ENCODE measurements at regions not wholly inside any gene's neighbourhood (a gene's known extent, or its start where the extent isn't known, plus 50 kb on each side); places are given as distances from the start of the nearest gene placed in this dataset.
A peak's percentile ranks its signal among the peaks of the same experiment; 100 is the strongest.

DNA sequence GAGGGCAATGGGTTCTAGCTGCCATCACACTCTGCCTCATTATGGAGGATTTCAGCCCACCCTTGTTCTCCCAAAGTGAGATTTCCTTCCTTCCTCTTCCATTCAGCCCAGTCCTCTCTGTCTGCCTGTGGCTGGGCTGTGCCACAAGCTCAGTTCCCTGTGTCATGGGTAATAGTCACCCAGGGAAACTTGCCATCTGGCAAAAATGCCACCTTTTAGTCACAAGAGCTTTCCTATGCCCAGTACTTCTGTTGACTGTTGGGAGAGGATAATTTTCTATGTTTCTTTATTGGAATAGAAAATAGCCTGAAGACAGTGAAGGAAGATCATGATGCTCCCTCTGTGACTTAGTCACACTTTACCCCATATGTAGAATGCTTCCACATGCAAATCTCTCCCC lies 71.4 kb downstream of the TLR4 start:
- no peak for DNase-seq (ENCODE audit: low read depth, low spot score)
- in situ Hi-C loops (cut with HindIII; ENCODE audit: low pct_unique_long_range_greater_than_20kb, low sequenced_read_pairs) = no loop called here

DNA sequence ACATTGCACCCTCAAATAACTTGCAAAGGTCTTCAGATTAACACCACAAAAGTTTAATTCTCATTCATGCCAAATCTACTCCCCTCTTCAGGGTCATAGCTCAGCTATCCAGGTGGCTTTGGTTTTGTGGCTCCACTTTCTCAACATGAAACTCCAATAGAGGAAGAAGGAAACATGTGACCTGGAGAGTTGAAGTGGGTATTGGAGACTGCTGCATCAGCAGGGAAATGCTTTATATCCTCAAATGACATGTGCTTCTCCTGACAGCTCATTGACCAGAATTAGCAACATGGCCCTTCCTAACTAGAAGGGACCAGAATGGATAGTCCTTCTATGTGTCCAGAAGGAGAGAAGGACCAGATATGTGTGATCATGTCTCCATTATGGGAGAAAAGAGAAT lies 73.6 kb downstream of the TLR4 start:
- no peak for DNase-seq (ENCODE audit: low read depth, low spot score)
- in situ Hi-C loops (cut with HindIII; ENCODE audit: low pct_unique_long_range_greater_than_20kb, low sequenced_read_pairs) = no loop called here

DNA sequence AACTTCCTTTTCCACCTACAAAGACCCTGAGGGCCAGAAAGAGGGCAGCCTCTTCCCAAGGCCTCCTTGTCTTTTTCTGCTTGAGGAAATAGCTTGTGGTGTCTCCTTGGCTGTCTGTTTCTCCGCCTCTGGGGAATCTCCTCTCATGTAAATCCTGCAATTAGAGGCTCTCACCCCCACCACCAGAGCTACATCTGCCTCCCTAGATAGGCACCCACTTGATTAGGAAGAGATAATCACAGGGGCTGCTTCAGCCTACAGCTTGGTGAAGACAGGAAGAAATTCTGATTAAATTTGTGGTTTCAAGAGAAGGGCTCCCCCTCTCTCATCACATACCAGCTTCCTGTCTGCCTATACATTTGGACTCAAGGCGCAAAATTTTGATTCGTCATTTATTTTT lies 75.6 kb downstream of the TLR4 start:
- DNase-seq (ENCODE audit: low read depth, low spot score) = no peak
- in situ Hi-C loops (cut with HindIII; ENCODE audit: low pct_unique_long_range_greater_than_20kb, low sequenced_read_pairs) = no loop called here

DNA sequence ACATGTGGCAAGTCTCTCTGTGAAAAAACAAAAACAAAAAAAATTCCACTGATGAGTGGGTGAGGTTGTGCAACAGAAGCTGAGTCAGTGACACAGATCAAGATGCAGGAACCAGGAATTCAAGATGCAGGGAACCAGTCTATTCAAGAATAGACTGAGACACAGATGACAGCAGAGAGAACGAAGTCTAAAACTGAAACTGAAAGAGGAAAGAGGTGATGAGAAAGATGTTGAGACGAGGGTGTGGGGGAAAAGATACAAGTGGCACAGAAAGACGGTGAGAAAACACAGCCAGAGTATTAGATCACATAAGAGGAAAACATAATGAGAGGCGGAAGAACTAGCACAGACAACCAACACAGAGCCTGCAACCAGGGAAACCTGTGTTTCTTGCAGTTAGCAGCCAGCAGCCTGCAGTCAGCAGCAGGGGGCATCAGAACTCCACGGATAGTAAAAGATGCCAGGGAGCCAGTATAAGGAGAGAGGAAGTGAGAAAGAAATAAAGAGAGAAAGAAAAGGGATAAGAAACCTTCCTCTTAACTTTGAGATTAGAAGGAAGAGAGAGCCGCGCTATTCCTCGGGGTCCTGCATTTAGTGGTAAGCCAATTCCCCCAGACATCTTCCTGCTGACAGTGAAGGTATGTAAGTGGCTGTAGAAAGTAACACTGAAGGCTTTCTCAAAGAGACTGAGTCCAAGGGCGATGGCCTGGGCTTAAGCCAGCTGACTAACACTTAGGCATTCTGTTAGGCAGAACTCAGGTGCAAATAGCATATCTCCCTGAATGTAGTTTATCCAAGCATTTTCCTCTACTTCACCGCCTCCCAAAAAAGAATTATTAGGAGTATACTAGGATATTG lies 79.0 kb downstream of the TLR4 start:
- in situ Hi-C loops (cut with HindIII; ENCODE audit: low pct_unique_long_range_greater_than_20kb, low sequenced_read_pairs) = no loop called here

DNA sequence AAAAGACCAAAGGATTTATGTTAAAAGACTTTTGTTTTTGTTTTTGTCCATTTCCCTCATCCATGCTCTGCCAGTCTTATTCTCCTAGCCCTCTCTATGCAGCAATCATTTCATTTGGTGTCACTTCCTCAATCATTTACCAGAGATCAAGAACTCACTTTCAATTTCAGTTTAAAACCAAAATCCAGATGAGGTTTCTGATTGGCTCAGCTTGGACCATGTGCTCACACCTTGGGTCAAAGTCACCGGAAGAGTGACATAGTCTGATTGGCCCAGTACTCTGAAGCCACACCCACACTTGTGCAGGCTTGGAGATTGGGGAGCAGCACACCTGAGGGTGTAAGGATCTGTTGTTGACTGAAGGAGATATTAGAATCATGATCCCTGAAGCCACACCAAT lies 79.6 kb downstream of the TLR4 start:
- in situ Hi-C loops (cut with HindIII; ENCODE audit: low pct_unique_long_range_greater_than_20kb, low sequenced_read_pairs) = no loop called here
- peak; percentile 14 for DNase-seq (ENCODE audit: low read depth, low spot score)

More for the DNA sequence above, 79.0 kb downstream of the TLR4 start:
- DNase-seq (ENCODE audit: low read depth, low spot score) = peak; percentile 71

DNA sequence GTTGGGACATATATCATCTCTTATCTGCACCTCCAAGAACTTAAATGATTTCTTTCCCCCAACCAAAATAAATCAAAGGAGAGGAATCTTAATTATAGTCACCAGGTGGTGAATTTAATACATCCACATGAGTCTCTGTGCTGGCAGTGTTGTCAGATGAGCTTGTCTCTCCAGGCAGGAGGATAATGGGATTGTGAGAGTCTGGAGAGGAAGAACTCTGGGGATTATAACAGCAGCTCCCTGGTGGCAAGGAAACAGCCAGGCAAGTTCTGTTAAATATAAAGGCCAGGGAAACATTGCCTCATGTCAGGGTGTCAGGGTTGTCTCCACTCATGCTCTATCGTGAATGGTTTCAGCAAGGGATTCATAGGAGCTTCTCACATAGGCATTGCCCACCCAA lies 80.8 kb downstream of the TLR4 start:
- in situ Hi-C loops (cut with HindIII; ENCODE audit: low pct_unique_long_range_greater_than_20kb, low sequenced_read_pairs) = no loop called here

DNA sequence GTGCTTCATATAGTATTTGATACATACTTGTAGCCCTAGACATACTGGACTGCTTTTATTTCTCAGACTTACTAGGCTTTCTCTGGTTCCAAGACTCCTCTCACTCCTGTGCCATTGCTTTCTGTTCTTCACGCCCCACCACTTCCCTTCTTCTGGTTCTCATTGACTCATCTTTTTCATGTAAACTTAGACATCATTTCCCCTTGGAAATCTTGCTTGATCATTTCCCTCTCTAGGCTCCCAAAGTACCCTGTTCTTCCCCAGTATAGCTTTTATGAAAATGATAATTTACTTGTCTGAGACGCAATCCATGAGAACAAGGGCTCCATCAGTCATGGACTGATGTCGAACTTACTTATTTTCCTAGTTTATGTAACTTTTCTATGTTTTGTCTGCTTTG lies 83.5 kb downstream of the TLR4 start:
- in situ Hi-C loops (cut with HindIII; ENCODE audit: low pct_unique_long_range_greater_than_20kb, low sequenced_read_pairs) = no loop called here
- DNase-seq (ENCODE audit: low read depth, low spot score) = no peak

More for the DNA sequence above, 80.8 kb downstream of the TLR4 start:
- DNase-seq (ENCODE audit: low read depth, low spot score) = no peak

DNA sequence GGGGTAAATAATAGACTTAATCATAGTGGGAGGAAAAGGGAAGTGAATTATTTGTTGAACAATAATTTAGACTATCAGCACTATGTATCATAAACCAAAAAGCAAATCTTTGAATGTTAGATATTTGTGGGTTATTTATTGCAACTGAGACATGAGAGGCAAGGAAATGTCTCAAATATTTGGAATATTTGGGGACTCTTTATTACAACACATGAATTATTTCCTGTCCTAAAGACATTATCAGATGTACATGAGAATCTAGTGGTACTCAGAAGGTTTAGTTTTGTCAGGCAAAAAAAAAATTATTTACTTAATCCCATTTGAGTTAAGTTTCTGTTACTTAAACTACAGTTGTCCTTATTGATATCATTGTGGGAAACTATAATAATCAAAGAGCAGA lies 91.1 kb downstream of the TLR4 start:
- in situ Hi-C loops (cut with HindIII; ENCODE audit: low pct_unique_long_range_greater_than_20kb, low sequenced_read_pairs) = no loop called here
- DNase-seq (ENCODE audit: low read depth, low spot score) = no peak

DNA sequence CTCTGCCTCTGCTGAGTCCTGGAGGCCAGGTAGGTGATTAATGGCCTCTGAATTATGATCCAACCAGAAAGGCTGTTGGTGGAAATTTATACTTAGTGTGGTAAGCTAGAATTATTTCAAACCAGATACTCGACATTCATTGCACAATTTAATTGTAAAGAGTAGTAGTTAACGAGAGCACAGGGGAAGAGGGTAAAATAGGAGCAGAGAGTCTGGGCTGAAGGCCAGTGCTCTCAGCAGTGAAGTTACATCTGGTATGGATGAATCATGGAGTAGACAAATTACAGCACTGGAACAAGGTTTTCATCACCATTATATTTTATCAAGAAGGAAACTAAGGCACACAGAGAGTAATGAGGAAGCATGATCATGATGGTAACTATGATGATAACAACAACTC lies 92.5 kb downstream of the TLR4 start:
- in situ Hi-C loops (cut with HindIII; ENCODE audit: low pct_unique_long_range_greater_than_20kb, low sequenced_read_pairs) = no loop called here
- DNase-seq (ENCODE audit: low read depth, low spot score) = no peak

DNA sequence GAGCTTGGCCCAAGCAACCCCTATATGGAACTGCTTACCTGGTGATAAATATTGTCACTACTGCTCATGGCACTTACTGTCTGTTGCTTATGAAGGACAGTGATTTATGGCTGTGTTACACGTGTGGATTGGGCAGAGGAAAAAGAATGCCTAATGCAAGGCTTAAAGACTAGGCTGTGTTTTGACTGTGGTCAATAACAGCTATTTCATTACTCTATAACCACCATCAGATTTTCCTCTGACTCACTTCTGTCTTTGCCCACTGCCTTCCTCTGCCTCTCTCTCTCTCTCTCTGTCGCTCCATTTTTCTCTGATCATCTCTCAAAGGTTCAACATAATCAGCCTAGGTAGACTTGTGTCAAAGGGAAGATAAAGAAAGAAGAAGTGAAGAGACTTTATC lies 96.2 kb downstream of the TLR4 start:
- in situ Hi-C loops (cut with HindIII; ENCODE audit: low pct_unique_long_range_greater_than_20kb, low sequenced_read_pairs) = no loop called here
- DNase-seq (ENCODE audit: low read depth, low spot score) = no peak

DNA sequence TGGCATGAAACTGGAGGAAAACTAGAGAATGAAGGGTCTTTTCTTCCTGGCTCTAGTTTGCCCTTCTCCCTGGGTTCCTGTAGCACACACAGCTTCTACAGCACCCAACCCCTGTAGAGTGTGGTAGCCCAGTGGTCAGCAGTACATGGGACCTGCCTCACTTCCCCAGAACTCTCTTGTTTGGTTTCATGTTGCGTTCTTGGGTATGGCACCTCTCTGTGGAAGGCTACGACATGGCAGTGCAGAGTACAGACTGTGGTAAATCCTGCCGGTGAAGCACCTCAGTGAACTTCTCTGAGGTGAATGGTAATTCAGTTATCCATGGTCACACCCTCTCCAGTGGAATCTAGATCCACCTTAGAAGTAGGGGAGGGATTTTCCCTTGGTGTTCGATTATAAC lies 105.5 kb downstream of the TLR4 start:
- in situ Hi-C loops (cut with HindIII; ENCODE audit: low pct_unique_long_range_greater_than_20kb, low sequenced_read_pairs) = no loop called here
- DNase-seq (ENCODE audit: low read depth, low spot score) = no peak

DNA sequence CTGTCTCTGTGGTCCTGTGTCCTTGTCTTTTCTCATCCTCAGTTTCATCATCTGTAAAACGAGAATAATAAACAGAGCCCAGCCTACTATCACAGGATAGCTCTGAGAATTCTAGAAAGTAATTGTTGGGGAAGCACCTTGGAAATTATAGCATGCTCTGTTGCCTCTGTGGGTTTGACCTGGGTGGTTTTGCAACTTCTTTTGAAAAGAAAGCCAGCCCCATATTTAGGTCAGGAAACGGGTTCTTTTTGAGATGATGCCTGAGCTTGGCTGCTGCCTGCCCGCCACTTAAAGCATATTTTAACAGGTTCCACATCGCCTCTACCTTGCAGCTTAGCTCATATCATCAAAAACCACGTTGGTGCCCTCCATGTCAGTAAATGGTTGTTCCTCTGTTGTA lies 111.1 kb downstream of the TLR4 start:
- in situ Hi-C loops (cut with HindIII; ENCODE audit: low pct_unique_long_range_greater_than_20kb, low sequenced_read_pairs) = no loop called here
- DNase-seq (ENCODE audit: low read depth, low spot score) = no peak

DNA sequence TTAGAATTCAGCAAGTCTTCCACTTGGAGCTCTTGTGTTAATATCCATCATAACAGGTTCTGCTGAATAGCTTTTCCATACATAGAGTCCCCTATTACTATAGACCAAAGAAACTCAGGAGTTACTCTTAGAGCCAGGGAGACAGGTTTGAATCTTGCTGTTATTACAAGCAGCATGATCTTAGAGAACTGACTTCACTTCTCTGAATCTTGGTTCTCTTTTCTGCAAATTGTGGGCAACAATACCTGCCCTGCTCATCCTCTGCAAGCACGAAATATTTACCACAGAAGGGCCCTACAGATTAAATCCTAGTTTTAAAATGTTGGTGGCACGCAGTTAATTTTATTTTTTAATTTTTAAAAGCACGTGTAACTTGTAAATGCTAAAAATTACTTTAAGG lies 111.7 kb downstream of the TLR4 start:
- no peak for DNase-seq (ENCODE audit: low read depth, low spot score)
- in situ Hi-C loops (cut with HindIII; ENCODE audit: low pct_unique_long_range_greater_than_20kb, low sequenced_read_pairs) = no loop called here

DNA sequence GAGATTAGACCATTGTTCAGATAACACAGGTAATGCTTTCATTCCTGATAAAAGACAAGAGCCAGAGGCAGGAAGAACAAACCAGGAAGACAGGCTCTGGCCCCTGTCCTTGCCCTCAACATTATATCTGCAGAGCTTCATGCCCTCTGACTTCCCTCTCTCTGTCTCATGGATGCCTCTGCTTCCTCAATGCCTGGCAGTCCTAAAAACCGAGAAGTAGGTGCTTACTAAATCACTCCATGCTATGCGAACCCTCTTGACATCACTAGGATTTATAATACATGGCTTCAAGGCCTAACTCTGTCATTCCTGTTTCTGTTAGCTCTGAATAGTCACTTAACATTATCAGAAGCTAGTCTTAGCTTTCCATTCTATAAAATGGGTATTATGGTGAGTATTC lies 117.8 kb downstream of the TLR4 start:
- in situ Hi-C loops (cut with HindIII; ENCODE audit: low pct_unique_long_range_greater_than_20kb, low sequenced_read_pairs) = no loop called here

DNA sequence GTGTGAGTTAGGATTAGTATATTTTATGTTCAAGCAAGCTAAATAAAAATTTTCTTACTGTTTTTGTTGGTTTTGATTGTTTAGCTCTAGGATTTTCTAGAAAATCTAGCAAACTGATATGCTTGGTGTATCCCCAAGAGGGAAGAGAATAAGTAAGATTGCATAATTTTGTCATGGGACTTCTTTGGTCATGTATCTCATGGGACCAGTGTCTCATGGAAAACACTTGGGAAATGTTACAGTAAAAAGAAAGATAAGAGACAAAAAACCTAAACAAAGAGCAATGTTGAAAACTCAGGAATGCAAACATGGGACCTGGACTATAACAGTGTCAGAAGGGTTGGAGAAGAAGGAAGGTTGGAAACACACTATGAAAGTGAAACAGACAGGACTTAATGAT lies 119.4 kb downstream of the TLR4 start:
- DNase-seq (ENCODE audit: low read depth, low spot score) = no peak
- in situ Hi-C loops (cut with HindIII; ENCODE audit: low pct_unique_long_range_greater_than_20kb, low sequenced_read_pairs) = no loop called here

More for the DNA sequence above, 117.8 kb downstream of the TLR4 start:
- DNase-seq (ENCODE audit: low read depth, low spot score) = no peak

DNA sequence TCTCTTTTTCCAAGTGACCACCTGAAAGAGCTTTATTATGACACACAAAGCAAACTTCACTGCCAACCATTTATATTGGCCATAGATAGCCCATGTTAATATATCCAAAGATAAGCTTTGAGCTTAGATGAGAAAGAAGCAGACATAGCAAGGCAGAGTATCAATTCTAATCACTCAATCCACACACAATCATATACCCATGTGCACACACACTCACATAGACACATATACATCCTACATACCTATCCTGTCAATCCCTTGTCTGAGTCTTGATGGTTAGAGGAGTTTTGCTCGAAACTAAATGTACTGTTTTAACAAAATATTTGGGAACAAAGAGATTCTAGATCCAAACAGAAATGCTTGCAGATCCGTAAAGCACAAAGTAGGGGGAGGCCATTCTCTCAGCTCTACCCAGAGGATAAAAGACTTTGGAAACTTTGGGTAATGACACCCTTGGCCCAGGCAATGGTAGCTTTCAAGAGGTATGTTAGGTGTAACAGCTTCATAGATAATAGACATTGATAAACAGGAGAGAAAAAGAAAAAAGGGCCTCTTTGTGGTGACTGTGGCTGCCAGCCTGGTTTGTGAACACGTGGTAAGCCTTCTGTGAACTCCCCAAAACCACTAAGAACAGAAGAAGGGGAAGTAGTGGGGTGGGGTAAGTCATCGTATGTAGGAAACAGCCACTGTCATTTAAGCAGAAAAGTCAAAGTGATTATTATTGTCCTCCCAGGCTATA lies 121.6 kb downstream of the TLR4 start:
- DNase-seq (ENCODE audit: low read depth, low spot score) = no peak
- in situ Hi-C loops (cut with HindIII; ENCODE audit: low pct_unique_long_range_greater_than_20kb, low sequenced_read_pairs) = no loop called here

DNA sequence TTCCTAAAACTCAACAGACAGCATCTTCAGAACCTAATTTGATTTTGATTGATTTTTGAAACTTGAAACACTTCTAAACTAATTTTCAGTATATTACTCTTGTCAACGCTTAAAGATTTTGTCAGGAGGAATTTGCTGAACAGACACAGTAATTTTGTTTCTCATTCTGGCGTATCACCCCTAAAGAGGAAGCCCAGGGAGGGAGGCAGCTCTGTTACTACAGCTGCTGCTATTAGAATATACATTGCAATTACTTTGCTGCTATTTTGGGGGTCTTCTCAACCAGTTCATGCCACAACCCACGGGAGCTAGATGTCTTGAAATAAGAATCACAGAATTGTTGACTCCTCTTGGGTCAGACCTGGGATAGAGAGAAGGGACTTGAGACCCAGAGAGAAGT lies 122.6 kb downstream of the TLR4 start:
- DNase-seq (ENCODE audit: low read depth, low spot score) = no peak
- in situ Hi-C loops (cut with HindIII; ENCODE audit: low pct_unique_long_range_greater_than_20kb, low sequenced_read_pairs) = no loop called here

DNA sequence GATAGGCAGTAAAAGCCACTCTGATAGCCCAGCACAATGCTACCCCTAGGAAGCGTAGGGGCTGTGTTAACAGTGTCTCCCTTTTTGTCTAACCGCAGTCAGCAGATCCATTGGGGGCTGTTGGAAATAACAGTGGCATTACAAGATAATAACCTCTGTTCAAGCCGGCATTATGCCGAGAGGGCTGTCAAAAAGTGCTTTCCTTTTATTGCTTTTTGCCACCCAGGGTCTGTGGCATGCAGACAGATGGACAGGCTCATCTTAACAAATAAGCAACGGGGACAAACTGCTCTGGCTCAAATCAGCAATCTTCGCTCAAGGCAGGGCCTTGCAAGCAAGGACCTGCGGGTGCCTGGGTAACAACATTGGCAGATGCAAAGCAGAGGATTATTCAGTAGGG lies 123.3 kb downstream of the TLR4 start:
- no peak for DNase-seq (ENCODE audit: low read depth, low spot score)
- in situ Hi-C loops (cut with HindIII; ENCODE audit: low pct_unique_long_range_greater_than_20kb, low sequenced_read_pairs) = no loop called here

DNA sequence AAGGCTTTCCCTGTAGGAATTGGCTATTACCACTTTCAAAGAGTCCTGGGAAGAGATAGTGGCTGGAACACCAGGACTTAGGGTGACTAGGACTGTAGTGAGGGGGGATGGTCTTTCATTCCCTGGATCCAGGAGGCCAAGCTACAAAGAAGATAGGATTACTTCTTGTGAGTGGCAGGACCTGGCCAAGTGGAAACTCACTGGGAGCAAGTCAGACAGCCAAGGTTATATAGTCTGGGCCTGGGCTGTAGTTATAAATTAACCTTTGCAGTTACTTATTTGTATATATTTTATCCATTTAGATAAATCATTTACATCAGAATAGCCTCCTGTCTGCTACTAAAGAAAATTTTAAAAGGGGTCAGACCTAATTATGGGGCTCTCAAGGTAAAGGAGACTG lies 124.3 kb downstream of the TLR4 start:
- in situ Hi-C loops (cut with HindIII; ENCODE audit: low pct_unique_long_range_greater_than_20kb, low sequenced_read_pairs) = no loop called here
- DNase-seq (ENCODE audit: low read depth, low spot score) = no peak
